Astrocyte of the spinal cord (primary cell): ENCODE measurements at regions not wholly inside any gene's neighbourhood (a gene's known extent, or its start where the extent isn't known, plus 50 kb on each side); places are given as distances from the start of the nearest gene placed in this dataset.

ENCODE experiments used
- DNase-seq: peaks from one replicate; pipeline ENCODE4 v3.0.0; 2011; ENCODE audit warnings: low read depth, low spot score
- H3K4me3 ChIP-seq: 2 replicates; pipeline ENCODE4 v1.5.1; 2011; ENCODE audit warnings: low read depth, mild to moderate bottlenecking, low read length, moderate library complexity
- CTCF ChIP-seq: IDR thresholded peaks from 2 replicates; pipeline ENCODE4 v1.5.1; 2012; ENCODE audit warnings: low read depth, mild to moderate bottlenecking, low read length, inconsistent platforms
- in situ Hi-C: cut with HindIII; loops from 2 replicates; pipeline ENCODE4 v1.10.0; 2017; ENCODE audit warnings: low sequenced_read_pairs

- no peak overlapping the region for H3K4me3 ChIP-seq
- no peak for DNase-seq
- TF ChIP-seq CTCF = no peak
- in situ Hi-C loops = no loop called here
Observed at GRCh38 chr2:146669735-146670134, 1175.1 kb upstream of the ACVR2A start.

GRCh38 chr2:146666340-146666739 is 1178.5 kb upstream of the ACVR2A start:
- no peak overlapping the region for H3K4me3 ChIP-seq
- peak; percentile 23 for DNase-seq
- TF ChIP-seq CTCF = no peak
- in situ Hi-C loops = no loop called here

GRCh38 chr2:146665800-146666199 is 1179.0 kb upstream of the ACVR2A start:
- in situ Hi-C loops = no loop called here
- DNase-seq = no peak
- no peak for TF ChIP-seq CTCF
- no peak overlapping the region for H3K4me3 ChIP-seq

GRCh38 chr2:146661473-146662096 is 1183.2 kb upstream of the ACVR2A start:
- in situ Hi-C loops = no loop called here
- peak; percentile 63 for DNase-seq
- TF ChIP-seq CTCF = peak; percentile 74
- no peak overlapping the region for H3K4me3 ChIP-seq

- no peak for TF ChIP-seq CTCF
- no peak for DNase-seq
- H3K4me3 ChIP-seq = no peak overlapping the region
- in situ Hi-C loops = no loop called here
Observed at GRCh38 chr2:146659976-146660375, 1184.9 kb upstream of the ACVR2A start.

- no peak overlapping the region for H3K4me3 ChIP-seq
- in situ Hi-C loops = no loop called here
- TF ChIP-seq CTCF = no peak
- DNase-seq = peak; percentile 48
Observed at GRCh38 chr2:146652311-146652710, 1192.5 kb upstream of the ACVR2A start.
